ENCODE measurements at regions not wholly inside any gene's neighbourhood (a gene's known extent, or its start where the extent isn't known, plus 50 kb on each side); places are given as distances from the start of the nearest gene placed in this dataset.
"Not testable (repeated sequence)": the region's sequence is repeated elsewhere in the genome, so short reads cannot be mapped to it uniquely, and the experiment has no call there.

GRCh38 chr10:6721480-6721879, 141.4 kb upstream of the PRKCQ start:
- peak; percentile 67 for DNase-seq

GRCh38 chr10:6719561-6719960, 139.5 kb upstream of the PRKCQ start:
- no peak for DNase-seq

GRCh38 chr10:6718550-6718949, 138.5 kb upstream of the PRKCQ start:
- DNase-seq: no peak

- DNase-seq: no peak
Observed at GRCh38 chr10:6716516-6716915, 136.4 kb upstream of the PRKCQ start.

- DNase-seq: no peak
Observed at GRCh38 chr10:6713716-6714115, 133.6 kb upstream of the PRKCQ start.

- DNase-seq: no peak
Observed at GRCh38 chr10:6713120-6713519, 133.0 kb upstream of the PRKCQ start.

GRCh38 chr10:6711881-6712280, 131.8 kb upstream of the PRKCQ start:
- no peak for DNase-seq

- DNase-seq: no peak
Observed at GRCh38 chr10:6711408-6711841, 131.3 kb upstream of the PRKCQ start.

- DNase-seq: no peak
Observed at GRCh38 chr10:6707352-6707751, 127.3 kb upstream of the PRKCQ start.

GRCh38 chr10:6706725-6707124, 126.6 kb upstream of the PRKCQ start:
- DNase-seq: no peak

- DNase-seq: no peak
Observed at GRCh38 chr10:6704896-6705295, 124.8 kb upstream of the PRKCQ start.

- DNase-seq: not testable (repeated sequence)
Observed at GRCh38 chr10:6702833-6703232, 122.8 kb upstream of the PRKCQ start.

- DNase-seq: no peak
Observed at GRCh38 chr10:6702030-6702429, 122.0 kb upstream of the PRKCQ start.

GRCh38 chr10:6701289-6701688, 121.2 kb upstream of the PRKCQ start:
- DNase-seq: no peak

GRCh38 chr10:6700066-6700465, 120.0 kb upstream of the PRKCQ start:
- DNase-seq: no peak

- no peak for DNase-seq
Observed at GRCh38 chr10:6699336-6699735, 119.3 kb upstream of the PRKCQ start.

GRCh38 chr10:6695519-6695918, 115.4 kb upstream of the PRKCQ start:
- DNase-seq: no peak

- DNase-seq: no peak
Observed at GRCh38 chr10:6694447-6695140, 114.5 kb upstream of the PRKCQ start.

- no peak for DNase-seq
Observed at GRCh38 chr10:6692856-6693255, 112.8 kb upstream of the PRKCQ start.

- DNase-seq: no peak
Observed at GRCh38 chr10:6692103-6692502, 112.0 kb upstream of the PRKCQ start.

- no peak for DNase-seq
Observed at GRCh38 chr10:6689036-6689435, 109.0 kb upstream of the PRKCQ start.

- no peak for DNase-seq
Observed at GRCh38 chr10:6680735-6681134, 100.7 kb upstream of the PRKCQ start.

- no peak for DNase-seq
Observed at GRCh38 chr10:6678956-6679355, 98.9 kb upstream of the PRKCQ start.

GRCh38 chr10:6678211-6678803, 98.2 kb upstream of the PRKCQ start:
- peak; percentile 59 for DNase-seq

- DNase-seq: not testable (repeated sequence)
Observed at GRCh38 chr10:6677129-6677528, 97.1 kb upstream of the PRKCQ start.
